HepG2 (cell line): ENCODE measurements at regions not wholly inside any gene's neighbourhood (a gene's known extent, or its start where the extent isn't known, plus 50 kb on each side); places are given as distances from the start of the nearest gene placed in this dataset.

ENCODE experiments used
- CBX5 ChIP-seq: sonication (generic); formaldehyde crosslinking; IDR thresholded peaks from 2 replicates; pipeline ENCODE4 v1.4.0; 2020; ENCODE audit warnings: missing genetic modification reagents, borderline replicate concordance
- GABPA ChIP-seq, 2 experiments: IDR thresholded peaks; 2 replicates each; pipeline ENCODE4 v1.6.1; 2011 to 2016; ENCODE audit warnings: low read depth in 2 of 2, low read length in 1 of 2, missing biosample characterization in 1 of 2, missing genetic modification characterization in 1 of 2
- GTF2F1 ChIP-seq: fragments of 150-350 bp; IDR thresholded peaks from 2 replicates; pipeline ENCODE4 v1.6.1; 2014; ENCODE audit warnings: low read length
- MAX ChIP-seq: IDR thresholded peaks from 2 replicates; pipeline ENCODE4 v1.6.1; 2012; ENCODE audit warnings: inconsistent platforms
- POLR2A ChIP-seq, 2 experiments: IDR thresholded peaks; 2 replicates each; pipeline ENCODE4 v1.6.1; 2011; ENCODE audit warnings: low read depth in 2 of 2, low read length in 2 of 2, mild to moderate bottlenecking in 1 of 2, moderate library complexity in 1 of 2; ENCODE audit not compliant: insufficient read depth in 1 of 2
- POLR2AphosphoS2 ChIP-seq: IDR thresholded peaks from 2 replicates; pipeline ENCODE4 v1.6.1; 2011; ENCODE audit warnings: low read depth, low read length, improper control_type of control experiment
- POLR2AphosphoS5 ChIP-seq: IDR thresholded peaks from 2 replicates; pipeline ENCODE4 v1.6.1; 2012; ENCODE audit warnings: low read depth, low read length
- SETDB1 ChIP-seq: sonication (generic); formaldehyde crosslinking; IDR thresholded peaks from 2 replicates; pipeline ENCODE4 v1.5.1; 2020; ENCODE audit warnings: missing genetic modification reagents, mild to moderate bottlenecking, borderline replicate concordance
- TRIM22 ChIP-seq: fragments of 450-650 bp; IDR thresholded peaks from 2 replicates; pipeline ENCODE4 v1.6.1; 2017
- YY1 ChIP-seq: IDR thresholded peaks from 2 replicates; pipeline ENCODE4 v1.6.1; 2011; ENCODE audit warnings: low read length, low read depth, moderate library complexity, mild to moderate bottlenecking; ENCODE audit not compliant: insufficient read depth, insufficient replicate concordance
- ZFP62 ChIP-seq: sonication (generic); formaldehyde crosslinking; IDR thresholded peaks from 2 replicates; pipeline ENCODE4 v1.4.0; 2020; ENCODE audit warnings: missing genetic modification reagents
- ZNF407 ChIP-seq: sonication (generic); formaldehyde crosslinking; IDR thresholded peaks from one replicate; pipeline ENCODE4 v1.5.1; 2020; ENCODE audit warnings: mild to moderate bottlenecking, missing genetic modification reagents; ENCODE audit errors: not compliant biosample characterization
- TF ChIP-seq, protein P1 (sequence below): sonication (generic); formaldehyde crosslinking; IDR thresholded peaks from 2 replicates; pipeline ENCODE4 v1.4.0; 2020; ENCODE audit warnings: missing genetic modification reagents

DNA sequence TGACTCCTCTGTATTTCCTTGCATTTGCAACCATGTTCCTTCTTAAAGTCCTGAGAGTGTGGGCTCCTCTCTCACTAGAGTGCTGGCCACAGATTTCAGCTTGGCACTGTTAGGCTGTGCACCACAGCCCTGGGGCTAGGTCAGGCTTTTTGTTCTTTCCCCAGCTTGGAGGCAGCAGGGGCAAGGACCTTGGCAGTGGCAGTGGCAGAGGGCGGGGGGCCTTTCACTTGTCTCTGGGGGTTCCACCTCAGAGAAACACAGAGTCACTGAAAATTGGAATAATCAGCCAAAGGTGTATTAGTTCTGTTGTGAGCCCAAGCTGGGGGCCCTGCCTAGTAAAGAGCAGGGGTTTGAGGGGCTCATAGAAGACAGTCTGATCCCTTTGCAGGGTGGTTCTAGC, 142.8 kb upstream of the CT83 start:
- no peak for TF ChIP-seq ZFP62 (CRISPR knock-in tag)
- no peak for TF ChIP-seq MAX
- no peak for TF ChIP-seq GABPA (IDR thresholded peaks at IDR 0.05; ENCODE audit: low read depth, low read length)
- TF ChIP-seq GABPA (CRISPR knock-in tag; IDR thresholded peaks at IDR 0.05; ENCODE audit: low read depth) = no peak
- TF ChIP-seq YY1 = no peak
- TF ChIP-seq SETDB1 (CRISPR knock-in tag) = no peak
- TF ChIP-seq, protein P1, sequence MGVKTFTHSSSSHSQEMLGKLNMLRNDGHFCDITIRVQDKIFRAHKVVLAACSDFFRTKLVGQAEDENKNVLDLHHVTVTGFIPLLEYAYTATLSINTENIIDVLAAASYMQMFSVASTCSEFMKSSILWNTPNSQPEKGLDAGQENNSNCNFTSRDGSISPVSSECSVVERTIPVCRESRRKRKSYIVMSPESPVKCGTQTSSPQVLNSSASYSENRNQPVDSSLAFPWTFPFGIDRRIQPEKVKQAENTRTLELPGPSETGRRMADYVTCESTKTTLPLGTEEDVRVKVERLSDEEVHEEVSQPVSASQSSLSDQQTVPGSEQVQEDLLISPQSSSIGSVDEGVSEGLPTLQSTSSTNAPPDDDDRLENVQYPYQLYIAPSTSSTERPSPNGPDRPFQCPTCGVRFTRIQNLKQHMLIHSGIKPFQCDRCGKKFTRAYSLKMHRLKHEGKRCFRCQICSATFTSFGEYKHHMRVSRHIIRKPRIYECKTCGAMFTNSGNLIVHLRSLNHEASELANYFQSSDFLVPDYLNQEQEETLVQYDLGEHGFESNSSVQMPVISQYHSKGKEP (CRISPR knock-in tag) = no peak
- no peak for TF ChIP-seq POLR2A (IDR thresholded peaks at IDR 0.05; ENCODE audit: insufficient read depth in 1 of 2, low read depth in 2 of 2, low read length in 2 of 2)
- no peak for TF ChIP-seq CBX5
- TF ChIP-seq TRIM22 = no peak
- no peak for TF ChIP-seq ZNF407 (CRISPR knock-in tag)
- TF ChIP-seq POLR2AphosphoS2 = no peak
- TF ChIP-seq GTF2F1 = no peak
- no peak for TF ChIP-seq POLR2AphosphoS5
